ENCODE measurements at regions not wholly inside any gene's neighbourhood (a gene's known extent, or its start where the extent isn't known, plus 50 kb on each side); places are given as distances from the start of the nearest gene placed in this dataset.

- Histone ChIP-seq H3K9me3 (no peaks in the 10 kb centered on the region), H3K27ac (no peak overlapping the region), H3K27me3 (no peaks in the 10 kb centered on the region), H3K4me3 (ENCODE audit: low read depth in 1 of 2, low read length in 1 of 2) (no peak overlapping the region), H3K36me3 (no peaks in the 10 kb centered on the region), H3K4me1 (ENCODE audit: control insufficient read depth in 1 of 2, insufficient read depth in 1 of 2, low read depth in 1 of 2, low read length in 1 of 2) (no peaks in the 10 kb centered on the region)
- no peak for TF ChIP-seq CTCF (IDR thresholded peaks at IDR 0.05)
Observed at GRCh38 chr9:20028192-20028848, 239.5 kb upstream of the SLC24A2 start.

- no peak for TF ChIP-seq CTCF (IDR thresholded peaks at IDR 0.05)
- H3K9me3 ChIP-seq, result no peaks in the 10 kb centered on the region
- H3K27me3 ChIP-seq, result no peaks in the 10 kb centered on the region
- no peaks in the 10 kb centered on the region for H3K36me3 ChIP-seq
- H3K4me3 ChIP-seq (ENCODE audit: low read depth in 1 of 2, low read length in 1 of 2), result no peak overlapping the region
- H3K27ac ChIP-seq, result no peak overlapping the region
- H3K4me1 ChIP-seq (ENCODE audit: control insufficient read depth in 1 of 2, insufficient read depth in 1 of 2, low read depth in 1 of 2, low read length in 1 of 2), result no peaks in the 10 kb centered on the region
Observed at GRCh38 chr9:20023961-20024571, 235.2 kb upstream of the SLC24A2 start.

GRCh38 chr9:20023210-20023905 is 234.5 kb upstream of the SLC24A2 start:
- H3K4me3 ChIP-seq (ENCODE audit: low read depth in 1 of 2, low read length in 1 of 2), result no peak overlapping the region

GRCh38 chr9:20022410-20022809 is 233.6 kb upstream of the SLC24A2 start:
- TF ChIP-seq CTCF (IDR thresholded peaks at IDR 0.05), result no peak
- no peaks in the 10 kb centered on the region for H3K36me3 ChIP-seq
- H3K27ac ChIP-seq, result no peak overlapping the region
- H3K4me1 ChIP-seq (ENCODE audit: control insufficient read depth in 1 of 2, insufficient read depth in 1 of 2, low read depth in 1 of 2, low read length in 1 of 2), result no peaks in the 10 kb centered on the region
- no peaks in the 10 kb centered on the region for H3K27me3 ChIP-seq
- H3K4me3 ChIP-seq (ENCODE audit: low read depth in 1 of 2, low read length in 1 of 2), result no peak overlapping the region
- no peaks in the 10 kb centered on the region for H3K9me3 ChIP-seq

More at GRCh38 chr9:20023210-20023905, 234.5 kb upstream of the SLC24A2 start:
- Histone ChIP-seq H3K36me3 (no peaks in the 10 kb centered on the region), H3K9me3 (no peaks in the 10 kb centered on the region), H3K27ac (no peak overlapping the region), H3K27me3 (no peaks in the 10 kb centered on the region), H3K4me1 (ENCODE audit: control insufficient read depth in 1 of 2, insufficient read depth in 1 of 2, low read depth in 1 of 2, low read length in 1 of 2) (no peaks in the 10 kb centered on the region)
- no peak for TF ChIP-seq CTCF (IDR thresholded peaks at IDR 0.05)

GRCh38 chr9:20016611-20017010 is 227.8 kb upstream of the SLC24A2 start:
- H3K36me3 ChIP-seq, result no peaks in the 10 kb centered on the region
- no peak overlapping the region for H3K27ac ChIP-seq
- no peaks in the 10 kb centered on the region for H3K4me1 ChIP-seq (ENCODE audit: control insufficient read depth in 1 of 2, insufficient read depth in 1 of 2, low read depth in 1 of 2, low read length in 1 of 2)
- no peak for TF ChIP-seq CTCF (IDR thresholded peaks at IDR 0.05)
- H3K4me3 ChIP-seq (ENCODE audit: low read depth in 1 of 2, low read length in 1 of 2), result no peak overlapping the region
- H3K9me3 ChIP-seq, result no peaks in the 10 kb centered on the region
- H3K27me3 ChIP-seq, result no peaks in the 10 kb centered on the region
